Spleen (tissue), 7 donors: ENCODE measurements at regions not wholly inside any gene's neighbourhood (a gene's known extent, or its start where the extent isn't known, plus 50 kb on each side); places are given as distances from the start of the nearest gene placed in this dataset.

Experiments
- POLR2AphosphoS5 ChIP-seq, 3 donors: sonication (generic); formaldehyde crosslinking; IDR thresholded peaks; one replicate each; pipeline ENCODE4 v1.5.1; 2017; ENCODE audit warnings: antibody characterized with exemption in 3 of 3
- TF ChIP-seq, protein P1 (sequence below), 11 experiments: fragments of 200-600 bp in 7 of 11; fragments of 450-650 bp in 4 of 11; sonication (generic) in 4 of 11; IDR thresholded peaks in 8 of 11; conservative IDR thresholded peaks in 3 of 11; 1 replicate in 7 of 11; 2 replicates in 4 of 11; pipeline versions ENCODE4 v1.4.0 to v1.8.0; 2016 to 2021; ENCODE audit warnings: antibody characterized with exemption in 11 of 11, inconsistent platforms in 4 of 11, mild to moderate bottlenecking in 1 of 11
- donor health status: DM: no; HTN: no; CAD: no; lungs with moderate emphysema.
- donor health status: DM: no; HTN: no; CAD: no.
- donor health status: DM: no; HTN: no; CAD: no.

- TF ChIP-seq, protein P1, sequence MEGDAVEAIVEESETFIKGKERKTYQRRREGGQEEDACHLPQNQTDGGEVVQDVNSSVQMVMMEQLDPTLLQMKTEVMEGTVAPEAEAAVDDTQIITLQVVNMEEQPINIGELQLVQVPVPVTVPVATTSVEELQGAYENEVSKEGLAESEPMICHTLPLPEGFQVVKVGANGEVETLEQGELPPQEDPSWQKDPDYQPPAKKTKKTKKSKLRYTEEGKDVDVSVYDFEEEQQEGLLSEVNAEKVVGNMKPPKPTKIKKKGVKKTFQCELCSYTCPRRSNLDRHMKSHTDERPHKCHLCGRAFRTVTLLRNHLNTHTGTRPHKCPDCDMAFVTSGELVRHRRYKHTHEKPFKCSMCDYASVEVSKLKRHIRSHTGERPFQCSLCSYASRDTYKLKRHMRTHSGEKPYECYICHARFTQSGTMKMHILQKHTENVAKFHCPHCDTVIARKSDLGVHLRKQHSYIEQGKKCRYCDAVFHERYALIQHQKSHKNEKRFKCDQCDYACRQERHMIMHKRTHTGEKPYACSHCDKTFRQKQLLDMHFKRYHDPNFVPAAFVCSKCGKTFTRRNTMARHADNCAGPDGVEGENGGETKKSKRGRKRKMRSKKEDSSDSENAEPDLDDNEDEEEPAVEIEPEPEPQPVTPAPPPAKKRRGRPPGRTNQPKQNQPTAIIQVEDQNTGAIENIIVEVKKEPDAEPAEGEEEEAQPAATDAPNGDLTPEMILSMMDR (IDR thresholded peaks at IDR 0.05 in 8 of 11, conservative IDR thresholded peaks at IDR 0.05 in 3 of 11) = no peak
- TF ChIP-seq POLR2AphosphoS5 (IDR thresholded peaks at IDR 0.05) = no peak
These were observed 308.3 kb upstream of the IRAK1BP1 start for GRCh38 chr6:78559056-78559455.
